Endothelial cell of umbilical vein (primary cell): ENCODE measurements at regions not wholly inside any gene's neighbourhood (a gene's known extent, or its start where the extent isn't known, plus 50 kb on each side); places are given as distances from the start of the nearest gene placed in this dataset.

Source experiments
- BruUV-seq: library from RNA; stranded (reverse); fragments of 400-500 nt; replicated peaks from 2 replicates; lab custom pipeline; 2021; lab: Mats Ljungman, UMichigan
- CTCF ChIA-PET: fragments of 300-600, 350-600 bp; sonication (Branson Sonifier 250); formaldehyde crosslinking; loops from one replicate; lab custom pipeline; 2021; ENCODE audit warnings: antibody characterized with exemption, inconsistent platforms; lab: Charles Lee
- POLR2A ChIA-PET: fragments of 300-600, 350-600 bp; sonication (Branson Sonifier 250); formaldehyde crosslinking; loops from one replicate; lab custom pipeline; 2021; ENCODE audit warnings: antibody characterized with exemption, inconsistent platforms; lab: Charles Lee
- DNase-seq: peaks from one replicate; pipeline ENCODE4 v3.0.0-alpha.2; 2011; ENCODE audit warnings: low read depth, low spot score
- FAIRE-seq: peaks from 2 replicates; lab custom pipeline; 2011; peaks lifted over from hg19 to GRCh38; lab: Jason Lieb, UNC
- H2AFZ ChIP-seq: 2 replicates; pipeline ENCODE4 v1.6.0; 2012; ENCODE audit warnings: low read depth, low read length, control low read depth, inconsistent platforms
- H3K27ac ChIP-seq: 2 replicates; pipeline ENCODE4 v1.5.1; 2011; ENCODE audit warnings: low read depth, mild to moderate bottlenecking, control low read depth, low read length, moderate library complexity; ENCODE audit not compliant: insufficient read depth
- H3K27me3 ChIP-seq, 2 experiments: 2 replicates each; pipeline versions ENCODE4 v1.6.0 to v1.6.1; 2011; ENCODE audit warnings: low read length in 2 of 2, mixed read lengths in 1 of 2; ENCODE audit not compliant: control insufficient read depth in 2 of 2, insufficient read depth in 2 of 2
- H3K36me3 ChIP-seq, 2 experiments: 2 replicates in 1 of 2; 3 replicates in 1 of 2; pipeline ENCODE4 v1.5.1; 2011; ENCODE audit warnings: low read length in 2 of 2, mild to moderate bottlenecking in 1 of 2, moderate library complexity in 1 of 2; ENCODE audit not compliant: control insufficient read depth in 2 of 2, insufficient read depth in 2 of 2; ENCODE audit errors: extremely low read depth in 1 of 2
- H3K4me1 ChIP-seq: 3 replicates; pipeline ENCODE4 v1.5.1; 2011; ENCODE audit warnings: mild to moderate bottlenecking, low read length; ENCODE audit not compliant: control insufficient read depth, insufficient read depth; ENCODE audit errors: extremely low read depth
- H3K4me2 ChIP-seq: 2 replicates; pipeline ENCODE4 v1.6.1; 2011; ENCODE audit warnings: low read length, control low read depth, mixed read lengths; ENCODE audit not compliant: insufficient read depth
- H3K4me3 ChIP-seq, 3 experiments: fragments of 200-600 bp in 1 of 3; sonication (generic), shearing (Covaris generic) in 1 of 3; replicated peaks in 1 of 3; 2 replicates each; pipeline ENCODE4 v1.5.1; 2011 to 2016; ENCODE audit warnings: control low read depth in 3 of 3, low read length in 3 of 3, mild to moderate bottlenecking in 2 of 3, inconsistent platforms in 1 of 3, low read depth in 1 of 3, moderate library complexity in 1 of 3; ENCODE audit not compliant: insufficient read depth in 1 of 3
- H3K79me2 ChIP-seq: 2 replicates; pipeline ENCODE4 v1.6.0; 2012; ENCODE audit warnings: low read length, inconsistent platforms; ENCODE audit not compliant: control insufficient read depth, insufficient read depth
- H3K9ac ChIP-seq: replicated peaks from 2 replicates; pipeline ENCODE3; 2011; ENCODE audit warnings: low read length, control low read depth; ENCODE audit not compliant: insufficient read depth; ENCODE audit errors: extremely low read depth
- H3K9me1 ChIP-seq: replicated peaks from 3 replicates; pipeline ENCODE4 v1.6.0; 2011; ENCODE audit warnings: mild to moderate bottlenecking, low read length; ENCODE audit not compliant: control insufficient read depth, insufficient read depth; ENCODE audit errors: extremely low read depth
- H3K9me3 ChIP-seq: replicated peaks from 2 replicates; pipeline ENCODE4 v1.5.1; 2012; ENCODE audit warnings: low read length, inconsistent platforms; ENCODE audit not compliant: control insufficient read depth, insufficient read depth
- H4K20me1 ChIP-seq: replicated peaks from 2 replicates; pipeline ENCODE3; 2011; ENCODE audit warnings: mild to moderate bottlenecking, low read length; ENCODE audit not compliant: control insufficient read depth, insufficient read depth; ENCODE audit errors: extremely low read depth
- EZH2 ChIP-seq: IDR thresholded peaks from 2 replicates; pipeline ENCODE4 v1.6.1; 2012; ENCODE audit warnings: borderline replicate concordance, low read depth, mild to moderate bottlenecking, moderate library complexity, low read length, inconsistent platforms; ENCODE audit not compliant: severe bottlenecking
- FOS ChIP-seq: IDR thresholded peaks from 2 replicates; pipeline ENCODE4 v1.6.1; 2011; ENCODE audit warnings: mild to moderate bottlenecking, low read length, moderate library complexity, borderline replicate concordance; ENCODE audit not compliant: insufficient read depth
- GATA2 ChIP-seq: IDR thresholded peaks from 2 replicates; pipeline ENCODE4 v1.7.0; 2011; ENCODE audit warnings: low read depth, mild to moderate bottlenecking, moderate library complexity, mixed read lengths, low read length; ENCODE audit not compliant: insufficient read length, insufficient read depth
- JUN ChIP-seq: IDR thresholded peaks from 2 replicates; pipeline ENCODE4 v1.6.1; 2011; ENCODE audit warnings: borderline replicate concordance, low read depth; ENCODE audit not compliant: insufficient read length, insufficient read depth
- MYC ChIP-seq: IDR thresholded peaks from one replicate; pipeline ENCODE4 v1.6.1; 2011; ENCODE audit warnings: mild to moderate bottlenecking, low read depth, low read length
- POLR2A ChIP-seq: IDR thresholded peaks from 2 replicates; pipeline ENCODE4 v1.6.1; 2012; ENCODE audit warnings: low read depth, mild to moderate bottlenecking, control low read depth, low read length
- POLR2AphosphoS5 ChIP-seq: IDR thresholded peaks from 2 replicates; pipeline ENCODE4 v1.6.1; 2012; ENCODE audit warnings: low read depth, mild to moderate bottlenecking, control low read depth, low read length, moderate library complexity; ENCODE audit not compliant: insufficient read depth
- dilution Hi-C: fragments of 300-500 bp; cut with MboI; formaldehyde crosslinking; loops from one replicate; pipeline ENCODE4 v1.15.0; 2019; ENCODE audit warnings: low sequenced_read_pairs; ENCODE audit not compliant: extremely low pct_ligation_motif_present
- intact Hi-C: fragments of 100-400 bp; cut with micrococcal nuclease; formaldehyde crosslinking; loops from one replicate; pipeline ENCODE4 v1.10.0; 2022
- TF ChIP-seq, protein P1 (sequence below): IDR thresholded peaks from 2 replicates; pipeline ENCODE4 v1.6.1; 2011; ENCODE audit not compliant: insufficient read depth, insufficient read length
- TF ChIP-seq, protein P2 (sequence below), 2 donors: IDR thresholded peaks; 1 replicate in 1 of 2; 2 replicates in 1 of 2; pipeline ENCODE4 v1.5.1; 2011; ENCODE audit warnings: low read length in 2 of 2, mild to moderate bottlenecking in 2 of 2, moderate library complexity in 2 of 2, control low read depth in 1 of 2, inconsistent platforms in 1 of 2, low read depth in 1 of 2; ENCODE audit not compliant: insufficient read depth in 1 of 2; ENCODE audit errors: extremely low read depth in 1 of 2

DNA sequence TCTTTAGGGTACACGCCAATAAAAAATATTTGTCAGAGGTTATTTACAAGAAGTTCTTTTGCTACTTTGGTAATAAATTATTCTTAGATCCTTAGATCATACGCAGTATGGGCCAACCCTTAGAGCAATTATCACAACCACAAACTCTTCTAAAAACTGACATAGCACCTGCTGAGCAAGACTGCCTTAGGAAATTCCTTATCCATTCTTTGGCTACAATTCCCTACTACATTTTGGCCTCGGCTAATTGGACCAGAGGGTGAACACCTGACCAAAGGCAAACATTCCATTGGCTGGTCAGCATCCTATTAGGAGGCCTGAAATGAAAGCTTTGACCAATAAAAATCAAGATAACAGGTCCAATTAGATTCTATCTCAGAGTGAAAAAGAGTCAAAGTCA is 147.6 kb upstream of the CCDC68 start:
- Histone ChIP-seq H4K20me1 (no peaks in the 10 kb centered on the region), H3K4me1 (peaks cover 23% of the 10 kb centered on the region), H3K9ac (no peak overlapping the region), H3K27me3 (no peaks in the 10 kb centered on the region), H3K79me2 (no peaks in the 10 kb centered on the region), H3K4me3 (no peak overlapping the region), H2AFZ (no peak overlapping the region), H3K9me3 (no peaks in the 10 kb centered on the region), H3K9me1 (no peaks in the 10 kb centered on the region), H3K4me2 (no peak overlapping the region), H3K36me3 (no peaks in the 10 kb centered on the region), H3K27ac (no peak overlapping the region)
- TF ChIP-seq, protein P1, sequence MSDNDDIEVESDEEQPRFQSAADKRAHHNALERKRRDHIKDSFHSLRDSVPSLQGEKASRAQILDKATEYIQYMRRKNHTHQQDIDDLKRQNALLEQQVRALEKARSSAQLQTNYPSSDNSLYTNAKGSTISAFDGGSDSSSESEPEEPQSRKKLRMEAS, result no peak
- TF ChIP-seq GATA2, result no peak
- TF ChIP-seq, protein P2, sequence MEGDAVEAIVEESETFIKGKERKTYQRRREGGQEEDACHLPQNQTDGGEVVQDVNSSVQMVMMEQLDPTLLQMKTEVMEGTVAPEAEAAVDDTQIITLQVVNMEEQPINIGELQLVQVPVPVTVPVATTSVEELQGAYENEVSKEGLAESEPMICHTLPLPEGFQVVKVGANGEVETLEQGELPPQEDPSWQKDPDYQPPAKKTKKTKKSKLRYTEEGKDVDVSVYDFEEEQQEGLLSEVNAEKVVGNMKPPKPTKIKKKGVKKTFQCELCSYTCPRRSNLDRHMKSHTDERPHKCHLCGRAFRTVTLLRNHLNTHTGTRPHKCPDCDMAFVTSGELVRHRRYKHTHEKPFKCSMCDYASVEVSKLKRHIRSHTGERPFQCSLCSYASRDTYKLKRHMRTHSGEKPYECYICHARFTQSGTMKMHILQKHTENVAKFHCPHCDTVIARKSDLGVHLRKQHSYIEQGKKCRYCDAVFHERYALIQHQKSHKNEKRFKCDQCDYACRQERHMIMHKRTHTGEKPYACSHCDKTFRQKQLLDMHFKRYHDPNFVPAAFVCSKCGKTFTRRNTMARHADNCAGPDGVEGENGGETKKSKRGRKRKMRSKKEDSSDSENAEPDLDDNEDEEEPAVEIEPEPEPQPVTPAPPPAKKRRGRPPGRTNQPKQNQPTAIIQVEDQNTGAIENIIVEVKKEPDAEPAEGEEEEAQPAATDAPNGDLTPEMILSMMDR (IDR thresholded peaks at IDR 0.05; ENCODE audit: extremely low read depth in 1 of 2, insufficient read depth in 1 of 2, low read depth in 1 of 2, low read length in 2 of 2), result no peak
- TF ChIP-seq POLR2AphosphoS5, result no peak
- no peak for TF ChIP-seq EZH2
- TF ChIP-seq MYC, result no peak
- no peak for TF ChIP-seq JUN
- no peak for TF ChIP-seq FOS
- TF ChIP-seq POLR2A, result no peak
- dilution Hi-C loops, result no loop called here
- intact Hi-C loops, result no loop called here
- ChIA-PET CTCF (no interaction called here), POLR2A (no interaction called here)
- BruUV-seq, result no TSS peak
- no peak for FAIRE-seq
- no peak for DNase-seq
